HG03378 (cell line): ENCODE measurements at regions not wholly inside any gene's neighbourhood (a gene's known extent, or its start where the extent isn't known, plus 50 kb on each side); places are given as distances from the start of the nearest gene placed in this dataset.

Experiments
- ATAC-seq: cut with Tn5 transposase; IDR thresholded peaks from one replicate; pipeline ENCODE4 v1.9.1; 2021; ENCODE audit warnings: mild to moderate bottlenecking, moderate library complexity; ENCODE audit not compliant: unreplicated experiment

- ATAC-seq = no peak
Measured at GRCh38 chr18:22613788-22614187, 196.1 kb upstream of the CTAGE1 start.

DNA sequence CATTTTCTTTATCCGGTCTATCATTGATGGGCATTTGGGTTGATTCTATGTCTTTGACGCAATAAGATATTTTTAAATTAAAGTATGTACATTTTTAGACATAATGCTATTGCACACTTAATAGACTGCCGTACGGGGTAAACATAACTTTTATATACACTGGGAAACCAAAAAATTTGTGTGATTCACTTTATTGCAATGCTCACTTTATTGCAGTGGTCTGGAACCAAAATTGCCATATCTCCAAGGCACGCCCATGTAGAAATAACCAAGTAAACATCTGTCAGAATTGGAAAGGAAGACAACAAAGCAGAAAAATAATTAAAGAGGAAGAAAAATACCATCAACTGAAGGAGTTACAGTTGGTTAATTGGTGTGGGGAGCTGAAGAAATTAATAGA lies 205.8 kb upstream of the CTAGE1 start:
- ATAC-seq = no peak

- ATAC-seq = no peak
Measured at GRCh38 chr18:22624176-22624575, 206.5 kb upstream of the CTAGE1 start.

DNA sequence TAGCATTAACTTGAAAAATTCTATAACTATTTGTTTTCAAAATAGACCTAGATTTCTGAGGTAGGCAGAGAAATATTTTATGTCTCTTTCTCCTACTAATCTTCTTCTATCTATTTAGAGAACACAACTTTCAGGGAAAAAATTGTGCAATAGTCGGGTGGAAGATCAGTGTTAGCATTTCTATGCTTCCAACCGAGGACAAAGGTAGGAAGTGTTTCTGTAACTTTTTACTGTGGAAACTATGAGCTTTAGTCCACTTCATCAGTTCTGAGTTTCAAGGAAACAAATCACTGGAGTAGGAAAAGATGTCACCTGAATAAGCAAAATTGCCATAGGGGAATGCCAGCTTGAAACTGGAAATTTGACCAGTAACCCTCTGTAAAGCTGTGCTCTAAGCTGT lies 207.7 kb upstream of the CTAGE1 start:
- no peak for ATAC-seq

DNA sequence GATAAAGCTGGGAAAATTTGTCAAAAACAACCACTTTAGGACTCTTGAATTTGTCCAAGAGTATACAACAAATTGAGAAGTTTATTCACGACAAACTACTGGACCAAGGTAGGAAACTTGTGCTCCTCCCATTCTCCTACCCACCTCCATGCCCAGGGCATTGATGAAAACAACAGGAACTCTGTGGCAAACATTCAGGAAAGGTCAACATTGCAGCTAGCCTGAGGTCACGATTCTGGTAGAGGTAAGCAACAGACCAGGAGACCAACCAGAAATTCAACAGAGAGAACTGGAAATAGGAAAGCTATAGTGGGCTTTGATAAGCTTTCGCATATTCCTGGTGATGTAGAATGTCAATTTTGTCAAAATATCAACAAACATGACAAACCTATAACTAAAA lies 209.1 kb upstream of the CTAGE1 start:
- ATAC-seq = no peak

GRCh38 chr18:22627506-22627905 lies 209.8 kb upstream of the CTAGE1 start:
- ATAC-seq = no peak

- no peak for ATAC-seq
Measured at GRCh38 chr18:22628795-22629510, 211.2 kb upstream of the CTAGE1 start.

DNA sequence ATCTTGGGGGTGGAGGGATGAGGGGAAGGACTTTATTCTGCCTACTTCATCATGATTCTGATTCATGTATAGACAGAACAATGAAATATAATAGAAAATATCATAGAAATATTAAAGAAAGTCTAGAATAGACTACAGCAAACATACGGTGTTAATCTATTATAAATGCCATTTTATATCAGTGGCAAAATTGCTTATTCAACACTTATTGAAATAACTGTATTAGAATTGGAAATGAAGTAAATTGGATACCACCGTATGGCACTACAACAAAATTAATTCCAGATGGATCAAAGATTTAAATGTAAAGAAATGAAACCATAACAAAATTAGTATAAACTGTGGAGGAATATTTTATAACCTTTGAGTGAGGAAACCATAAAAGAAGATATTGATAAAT lies 213.3 kb upstream of the CTAGE1 start:
- no peak for ATAC-seq

DNA sequence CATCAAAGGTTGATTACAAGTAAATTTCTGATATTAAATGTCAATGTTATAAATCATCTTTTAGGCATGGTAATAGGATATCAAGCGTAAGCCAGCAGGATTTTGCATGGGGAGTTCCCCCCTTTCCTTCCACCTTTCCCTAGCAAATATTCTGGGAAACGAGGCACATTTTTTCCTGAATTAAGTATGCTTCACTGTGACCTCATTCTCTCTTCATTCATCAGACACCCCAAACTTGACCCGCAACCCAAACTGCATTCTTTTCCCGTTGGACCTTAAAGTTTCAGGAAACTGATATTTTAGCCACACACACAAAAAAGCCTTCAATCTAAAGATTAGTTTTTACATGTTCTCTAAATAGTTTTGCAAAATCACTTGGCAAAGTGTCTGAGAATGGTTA lies 214.5 kb upstream of the CTAGE1 start:
- no peak for ATAC-seq

- ATAC-seq = no peak
Measured at GRCh38 chr18:22634464-22634863, 216.7 kb upstream of the CTAGE1 start.

DNA sequence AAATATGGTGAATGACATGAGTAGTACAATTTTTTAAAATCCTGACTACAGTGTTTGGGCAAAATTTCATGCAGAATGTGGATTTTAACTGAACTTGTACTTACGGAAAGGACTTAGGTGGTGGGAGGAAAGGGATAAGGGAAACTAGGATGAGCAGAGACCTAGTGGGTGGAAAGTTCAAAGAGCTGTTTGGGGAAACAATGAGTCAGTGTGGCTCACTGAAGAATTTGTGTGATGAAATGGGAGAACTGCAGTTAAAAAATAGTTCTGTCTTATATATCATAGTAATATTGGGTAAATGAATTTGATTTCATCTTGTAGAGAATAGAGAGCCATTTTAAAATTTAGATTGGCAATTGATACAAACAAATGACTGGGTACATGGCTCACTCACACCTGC lies 220.1 kb upstream of the CTAGE1 start:
- no peak for ATAC-seq

DNA sequence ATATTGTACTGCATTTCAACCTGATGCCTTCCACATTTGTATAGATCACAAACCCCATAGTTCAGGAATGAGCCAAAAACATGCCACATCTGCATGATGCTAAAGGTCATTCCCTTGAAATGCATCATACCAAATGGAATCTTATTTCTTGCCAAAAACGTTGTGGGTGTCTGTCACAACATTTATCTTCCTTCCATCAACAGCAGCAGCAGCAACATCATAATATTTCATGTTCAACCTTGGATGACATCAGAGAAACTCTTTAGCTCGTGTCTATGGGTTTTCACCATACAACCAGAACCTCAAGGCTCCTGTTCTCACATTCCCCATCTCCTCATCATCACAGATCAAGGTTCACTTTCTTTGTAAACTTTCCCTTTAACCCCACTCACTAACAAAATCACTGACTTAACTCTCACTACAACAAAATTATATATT lies 221.3 kb upstream of the CTAGE1 start:
- ATAC-seq = no peak

GRCh38 chr18:22639561-22639960 lies 221.8 kb upstream of the CTAGE1 start:
- no peak for ATAC-seq

- no peak for ATAC-seq
Measured at GRCh38 chr18:22640281-22640842, 222.6 kb upstream of the CTAGE1 start.

- ATAC-seq = no peak
Measured at GRCh38 chr18:22641958-22642357, 224.2 kb upstream of the CTAGE1 start.

- ATAC-seq = no peak
Measured at GRCh38 chr18:22643731-22644130, 226.0 kb upstream of the CTAGE1 start.

DNA sequence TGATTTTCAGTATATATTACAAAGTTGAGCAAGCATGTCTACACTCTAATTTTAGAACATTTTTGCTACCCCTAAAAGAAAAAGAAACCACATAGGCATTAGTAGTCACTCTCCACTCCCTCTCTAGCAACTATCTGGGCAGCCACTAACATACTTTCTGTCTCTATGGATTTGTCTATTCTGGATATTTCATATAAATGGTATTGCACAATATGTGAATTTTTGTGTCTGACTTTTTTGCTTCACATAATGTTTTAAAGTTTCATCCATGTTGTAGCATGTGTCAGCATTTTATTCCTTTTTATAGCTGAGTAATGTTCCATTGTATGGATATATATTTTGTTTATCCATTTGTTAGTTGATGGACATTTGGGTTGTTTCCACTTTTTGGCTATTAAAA lies 232.5 kb upstream of the CTAGE1 start:
- no peak for ATAC-seq

GRCh38 chr18:22657619-22658018 lies 239.9 kb upstream of the CTAGE1 start:
- no peak for ATAC-seq

DNA sequence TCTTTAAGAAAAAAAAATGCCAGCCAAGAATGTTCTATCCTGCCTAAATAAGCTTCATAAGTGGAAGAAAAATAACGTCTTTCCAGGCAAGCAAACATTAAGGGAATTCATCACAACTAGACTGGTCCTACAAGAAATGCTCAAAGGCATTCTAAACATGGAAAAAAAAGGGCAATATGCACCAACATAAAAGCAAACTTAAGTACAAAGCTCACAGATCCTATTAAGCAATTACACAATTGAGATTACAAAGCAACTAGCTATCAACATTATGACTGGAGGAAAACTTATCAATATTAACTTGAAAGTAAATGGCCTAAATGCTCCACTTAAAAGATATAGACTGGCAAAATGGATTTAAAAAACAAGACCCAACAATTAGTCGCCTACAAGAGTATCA lies 240.6 kb upstream of the CTAGE1 start:
- no peak for ATAC-seq

DNA sequence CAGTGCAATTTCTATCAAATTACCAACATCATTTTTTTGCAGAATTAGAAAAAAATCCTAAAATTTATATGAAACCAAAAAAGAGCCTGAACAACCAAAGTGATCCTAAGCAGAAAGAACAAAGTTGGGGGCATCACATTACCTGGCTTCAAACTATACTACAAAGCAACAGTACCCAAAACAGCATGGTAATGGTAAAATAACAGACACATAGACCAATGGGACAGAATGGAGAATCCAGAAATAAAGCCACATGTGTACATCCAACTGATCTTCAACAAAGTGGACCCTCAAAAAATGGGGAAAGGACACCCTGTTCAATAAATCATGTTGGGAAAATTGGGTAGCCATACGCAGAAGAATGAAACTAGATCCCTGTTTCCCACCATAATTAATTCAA lies 245.7 kb upstream of the CTAGE1 start:
- no peak for ATAC-seq

- no peak for ATAC-seq
Measured at GRCh38 chr18:22666411-22666940, 248.8 kb upstream of the CTAGE1 start.

GRCh38 chr18:22667156-22667555 lies 249.4 kb upstream of the CTAGE1 start:
- ATAC-seq = no peak
